WERI-Rb-1 (cell line): ENCODE measurements at regions not wholly inside any gene's neighbourhood (a gene's known extent, or its start where the extent isn't known, plus 50 kb on each side); places are given as distances from the start of the nearest gene placed in this dataset.

Experiments used
- DNase-seq: peaks from one replicate; pipeline ENCODE4 v3.0.0-alpha.2; 2020
- H3K27ac ChIP-seq: fragments of 250-450 bp; sonication (Bioruptor Pico); 2 replicates; pipeline ENCODE4 v1.5.1; 2020; ENCODE audit warnings: mild to moderate bottlenecking, moderate library complexity
- H3K27me3 ChIP-seq: fragments of 250-450 bp; sonication (Bioruptor Pico); 2 replicates; pipeline ENCODE4 v1.5.1; 2021; ENCODE audit warnings: mild to moderate bottlenecking, low read depth, moderate library complexity; ENCODE audit not compliant: insufficient read depth, severe bottlenecking
- H3K36me3 ChIP-seq: fragments of 250-450 bp; sonication (Bioruptor Pico); 2 replicates; pipeline ENCODE4 v1.5.1; 2020; ENCODE audit warnings: mild to moderate bottlenecking, moderate library complexity
- H3K4me3 ChIP-seq: 2 replicates; pipeline ENCODE4 v1.5.1; 2011; ENCODE audit warnings: low read depth, mild to moderate bottlenecking, control low read depth, low read length
- H3K9me3 ChIP-seq: fragments of 250-450 bp; sonication (Bioruptor Pico); 2 replicates; pipeline ENCODE4 v1.5.1; 2021; ENCODE audit warnings: mild to moderate bottlenecking, moderate library complexity; ENCODE audit not compliant: severe bottlenecking
- TF ChIP-seq, protein P1 (sequence below): IDR thresholded peaks from 2 replicates; pipeline ENCODE4 v1.5.1; 2011; ENCODE audit warnings: low read depth, mild to moderate bottlenecking, control low read depth, inconsistent platforms, low read length

DNA sequence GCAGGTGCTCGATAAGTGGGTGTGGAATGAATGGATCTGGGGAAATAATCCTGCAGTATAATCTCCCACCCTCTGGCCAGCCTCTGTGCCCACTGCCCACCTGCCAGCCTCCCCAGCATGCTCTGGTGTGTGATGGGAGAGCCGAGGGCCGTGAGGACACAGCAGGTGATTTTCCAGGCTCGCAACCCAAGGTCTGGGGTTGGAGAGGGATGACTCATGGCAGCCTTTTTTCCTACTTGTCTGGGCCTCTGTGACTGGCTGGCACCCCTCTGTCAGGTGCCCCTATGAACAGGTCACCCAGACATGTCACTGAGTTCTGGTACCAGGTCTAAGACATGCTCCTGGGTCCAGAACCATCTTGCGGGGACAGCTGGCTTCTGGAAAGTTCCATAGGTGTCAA is 385.7 kb upstream of the TNRC6C start:
- no peaks in the 10 kb centered on the region for H3K9me3 ChIP-seq
- DNase-seq = no peak
- TF ChIP-seq, protein P1, sequence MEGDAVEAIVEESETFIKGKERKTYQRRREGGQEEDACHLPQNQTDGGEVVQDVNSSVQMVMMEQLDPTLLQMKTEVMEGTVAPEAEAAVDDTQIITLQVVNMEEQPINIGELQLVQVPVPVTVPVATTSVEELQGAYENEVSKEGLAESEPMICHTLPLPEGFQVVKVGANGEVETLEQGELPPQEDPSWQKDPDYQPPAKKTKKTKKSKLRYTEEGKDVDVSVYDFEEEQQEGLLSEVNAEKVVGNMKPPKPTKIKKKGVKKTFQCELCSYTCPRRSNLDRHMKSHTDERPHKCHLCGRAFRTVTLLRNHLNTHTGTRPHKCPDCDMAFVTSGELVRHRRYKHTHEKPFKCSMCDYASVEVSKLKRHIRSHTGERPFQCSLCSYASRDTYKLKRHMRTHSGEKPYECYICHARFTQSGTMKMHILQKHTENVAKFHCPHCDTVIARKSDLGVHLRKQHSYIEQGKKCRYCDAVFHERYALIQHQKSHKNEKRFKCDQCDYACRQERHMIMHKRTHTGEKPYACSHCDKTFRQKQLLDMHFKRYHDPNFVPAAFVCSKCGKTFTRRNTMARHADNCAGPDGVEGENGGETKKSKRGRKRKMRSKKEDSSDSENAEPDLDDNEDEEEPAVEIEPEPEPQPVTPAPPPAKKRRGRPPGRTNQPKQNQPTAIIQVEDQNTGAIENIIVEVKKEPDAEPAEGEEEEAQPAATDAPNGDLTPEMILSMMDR = no peak
- H3K27me3 ChIP-seq = no peaks in the 10 kb centered on the region
- no peak overlapping the region for H3K4me3 ChIP-seq
- H3K27ac ChIP-seq = peak overlapping the region; percentile 79; the same call in 1 of the 2 replicates
- no peaks in the 10 kb centered on the region; the same call in 1 of the 2 replicates for H3K36me3 ChIP-seq

DNA sequence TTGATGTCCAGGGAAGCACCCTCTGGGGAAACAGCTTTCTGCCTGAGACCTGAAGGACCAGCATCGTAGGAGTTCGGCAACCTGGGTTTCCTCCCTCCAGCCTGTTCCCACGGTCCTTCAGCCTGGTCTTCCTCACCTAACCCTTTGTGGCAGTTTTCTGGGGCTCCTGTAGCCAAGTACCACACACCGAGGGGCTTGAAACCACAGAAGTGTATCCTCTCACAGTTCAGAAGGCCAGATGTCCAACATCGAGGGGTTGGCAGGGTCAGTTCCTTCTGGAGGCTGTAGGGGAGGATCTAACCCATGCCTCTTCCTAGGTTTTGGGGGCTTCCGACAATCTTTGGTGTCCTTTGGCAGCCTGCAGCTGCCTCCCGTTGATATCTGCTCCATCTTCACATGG is 381.0 kb upstream of the TNRC6C start:
- peaks cover 4% of the 10 kb centered on the region for H3K9me3 ChIP-seq
- no peaks in the 10 kb centered on the region for H3K27me3 ChIP-seq
- H3K27ac ChIP-seq = no peak overlapping the region
- H3K4me3 ChIP-seq = no peak overlapping the region
- DNase-seq = no peak
- peaks cover 2% of the 10 kb centered on the region; the same call in 1 of the 2 replicates for H3K36me3 ChIP-seq
- TF ChIP-seq, protein P1 = no peak

DNA sequence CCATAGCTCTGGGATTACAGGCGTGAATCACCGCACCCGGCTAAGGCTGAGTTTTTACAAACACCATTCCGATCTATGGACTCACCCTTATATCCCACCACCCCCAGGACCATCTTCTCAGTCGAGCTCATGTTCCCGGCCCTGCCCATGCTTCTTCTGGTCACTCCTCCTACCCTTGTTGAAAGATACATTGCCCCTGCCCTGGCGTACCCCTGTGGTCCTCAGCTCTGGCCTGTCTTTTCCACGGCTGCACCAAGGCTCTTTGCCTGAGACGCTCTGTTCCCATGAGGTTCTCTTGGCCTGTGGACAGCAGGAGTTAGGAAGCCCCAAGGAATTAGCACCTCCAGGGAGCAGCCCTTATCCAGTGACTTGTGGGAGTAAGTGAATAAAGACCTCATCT is 379.4 kb upstream of the TNRC6C start:
- Histone ChIP-seq H3K4me3 (no peak overlapping the region), H3K27ac (no peak overlapping the region), H3K27me3 (no peaks in the 10 kb centered on the region), H3K9me3 (peaks cover 4% of the 10 kb centered on the region), H3K36me3 (peaks cover 5% of the 10 kb centered on the region; the same call in 1 of the 2 replicates)
- no peak for DNase-seq
- TF ChIP-seq, protein P1 = no peak

DNA sequence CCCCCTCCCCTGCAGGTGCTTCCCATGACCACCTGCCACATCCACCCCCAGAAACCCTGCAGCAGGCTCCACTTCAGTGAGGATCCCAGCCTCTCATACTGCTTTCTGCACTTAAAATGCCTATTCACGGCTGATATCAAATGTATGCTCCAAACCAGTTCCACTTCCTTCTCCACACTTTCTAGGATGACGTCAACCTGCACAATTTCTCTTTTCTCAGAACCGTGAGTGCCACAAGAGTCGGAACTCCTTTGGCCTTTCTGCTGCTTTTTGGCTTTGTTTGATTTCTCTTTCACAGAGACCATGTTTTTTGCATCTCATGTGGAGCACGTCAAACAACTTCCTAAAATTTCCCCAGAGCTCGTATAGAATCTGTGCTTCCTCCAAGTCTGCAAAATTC is 378.8 kb upstream of the TNRC6C start:
- DNase-seq = no peak
- Histone ChIP-seq H3K36me3 (peaks cover 5% of the 10 kb centered on the region; the same call in 1 of the 2 replicates), H3K27ac (no peak overlapping the region), H3K9me3 (peaks cover 4% of the 10 kb centered on the region), H3K4me3 (no peak overlapping the region), H3K27me3 (no peaks in the 10 kb centered on the region)
- TF ChIP-seq, protein P1 = no peak

DNA sequence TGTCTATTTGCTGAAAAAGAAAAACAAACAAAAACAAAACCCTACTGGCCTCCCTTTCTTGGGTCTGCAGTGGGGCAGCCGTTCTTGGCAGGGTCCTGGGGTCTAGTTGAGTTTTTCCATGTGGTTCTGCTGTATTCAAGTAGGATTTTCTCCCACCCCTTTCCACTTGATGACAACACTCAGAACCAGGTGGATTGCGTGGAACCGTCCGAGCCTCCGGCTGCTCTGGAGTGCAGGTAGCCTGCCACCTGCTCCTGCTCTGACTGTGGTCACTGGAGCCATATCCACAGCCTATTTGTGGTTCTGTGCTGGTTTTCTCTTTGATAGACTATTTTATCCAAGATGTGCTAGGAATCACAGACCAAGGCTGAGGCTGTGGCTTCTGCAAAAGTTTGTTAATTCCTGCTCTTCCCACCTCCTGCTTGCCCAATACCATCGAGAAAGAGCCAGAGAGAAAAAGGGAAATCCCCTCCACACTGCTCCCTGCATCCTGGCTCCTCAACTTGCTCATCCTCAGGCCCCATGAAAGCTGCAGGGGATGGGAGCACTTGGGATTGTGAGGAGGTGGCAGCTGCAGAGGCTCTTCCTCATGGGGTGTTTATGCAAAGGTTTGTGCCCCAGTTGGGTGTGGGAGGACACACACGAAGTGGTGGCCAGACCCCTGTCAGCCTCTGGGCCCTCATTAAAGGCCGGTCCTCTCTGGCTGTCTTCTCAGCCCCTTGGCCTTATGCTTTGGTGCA is 377.8 kb upstream of the TNRC6C start:
- no peak for DNase-seq
- H3K27ac ChIP-seq = no peak overlapping the region
- no peaks in the 10 kb centered on the region for H3K27me3 ChIP-seq
- TF ChIP-seq, protein P1 = no peak
- no peak overlapping the region for H3K4me3 ChIP-seq
- peaks cover 12% of the 10 kb centered on the region for H3K9me3 ChIP-seq
- H3K36me3 ChIP-seq = peaks cover 5% of the 10 kb centered on the region; the same call in 1 of the 2 replicates
